ENCODE measurements at regions not wholly inside any gene's neighbourhood (a gene's known extent, or its start where the extent isn't known, plus 50 kb on each side); places are given as distances from the start of the nearest gene placed in this dataset.

DNA sequence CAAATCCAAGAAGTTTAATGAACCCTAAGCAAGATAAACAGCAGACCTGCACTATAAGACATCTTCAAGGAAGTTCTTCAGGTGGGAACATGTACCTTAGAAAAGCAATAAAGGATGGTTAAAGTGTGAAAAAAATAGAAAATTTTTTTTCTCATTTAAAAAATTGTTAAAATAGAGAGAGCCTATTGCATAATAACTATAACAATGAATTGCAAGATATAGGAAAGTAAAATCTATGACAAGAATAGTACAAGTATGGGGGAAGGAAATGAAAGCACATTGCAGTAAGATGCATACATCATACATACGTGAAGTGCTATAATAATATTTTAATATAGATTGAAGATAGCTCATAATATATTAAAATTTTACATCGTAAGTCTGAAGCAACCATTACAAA, 310.1 kb upstream of the KCNMB2 start:
- TF ChIP-seq POLR2A (IDR thresholded peaks at IDR 0.05; ENCODE audit: low read depth, low read length): no peak
- TF ChIP-seq POLR2AphosphoS5 (IDR thresholded peaks at IDR 0.05; ENCODE audit: low read depth, low read length): no peak

Measured in GM12891 (cell line).